ENCODE measurements at regions not wholly inside any gene's neighbourhood (a gene's known extent, or its start where the extent isn't known, plus 50 kb on each side); places are given as distances from the start of the nearest gene placed in this dataset.
A peak's percentile ranks its signal among the peaks of the same experiment; 100 is the strongest.

DNA sequence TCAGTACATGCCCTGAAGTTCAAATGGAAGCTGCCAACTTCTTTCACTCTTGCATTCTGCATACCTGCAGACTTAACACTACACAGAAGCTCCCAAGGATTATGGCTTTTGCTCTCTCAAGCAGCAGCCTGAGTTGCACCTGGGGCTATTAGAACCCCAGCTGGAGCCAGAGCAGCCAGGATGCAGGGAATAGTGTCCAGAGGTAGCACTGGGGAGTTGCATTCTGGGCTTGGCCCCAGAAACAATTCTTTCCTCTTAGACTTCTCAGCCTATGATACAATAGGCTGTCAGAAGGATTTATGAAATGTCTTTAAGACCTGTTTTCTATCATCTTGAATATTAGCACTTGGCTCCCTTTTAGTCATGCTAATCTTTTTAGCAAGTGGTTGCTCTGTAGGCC, 886.7 kb upstream of the GHITM start:
- DNase-seq (ENCODE audit: low read depth) = no peak

DNA sequence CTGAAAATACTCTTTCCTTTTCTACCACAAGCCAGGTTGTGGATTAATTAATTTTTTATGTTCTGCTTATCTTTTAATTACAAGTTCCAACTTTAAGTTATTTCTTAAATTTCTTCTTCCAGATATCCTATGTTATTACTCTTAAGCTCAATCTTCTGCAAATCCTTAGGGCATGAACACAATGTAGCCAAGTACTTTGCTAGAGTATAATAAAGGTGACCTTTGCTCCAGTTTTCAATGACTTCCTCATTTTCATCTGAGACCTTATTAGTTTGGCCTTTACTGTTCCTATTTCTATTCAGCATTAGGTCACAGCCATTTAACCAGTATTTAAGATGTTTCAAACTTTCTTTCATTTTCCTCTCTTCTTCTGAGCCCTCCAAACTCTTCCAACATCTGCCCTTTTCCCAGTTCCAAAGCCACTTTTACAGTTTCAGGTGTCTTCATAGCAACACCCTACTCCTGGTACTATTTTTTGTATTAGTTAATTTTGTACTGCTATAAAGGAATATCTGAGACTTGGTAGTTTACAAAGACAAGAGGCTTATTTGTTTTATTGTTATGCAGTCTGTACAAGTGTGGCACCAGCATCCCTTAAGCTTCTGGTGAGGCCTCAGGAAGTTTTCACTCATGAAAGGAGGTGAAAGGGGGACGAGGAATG, 886.2 kb upstream of the GHITM start:
- no peak for DNase-seq (ENCODE audit: low read depth)

DNA sequence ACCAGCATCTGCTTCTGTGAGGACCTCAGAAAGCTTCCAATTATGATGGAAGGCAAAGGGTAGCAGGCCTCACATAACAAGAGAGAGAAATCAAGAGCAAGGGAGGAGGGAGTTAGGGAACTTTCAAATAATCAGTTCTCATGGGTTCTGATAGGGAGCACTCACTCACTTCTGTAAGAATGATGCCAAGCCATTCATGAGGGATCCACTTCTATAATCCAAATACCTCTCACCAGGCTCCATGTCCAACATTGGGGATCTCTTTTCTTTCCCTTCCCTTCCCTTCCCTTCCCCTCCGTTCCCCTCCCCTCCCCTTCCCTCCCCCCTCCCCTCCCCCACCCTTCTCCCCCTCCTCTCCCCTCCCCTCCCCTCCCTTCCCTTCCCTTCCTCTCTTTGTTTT, 884.6 kb upstream of the GHITM start:
- no peak for DNase-seq (ENCODE audit: low read depth)

DNA sequence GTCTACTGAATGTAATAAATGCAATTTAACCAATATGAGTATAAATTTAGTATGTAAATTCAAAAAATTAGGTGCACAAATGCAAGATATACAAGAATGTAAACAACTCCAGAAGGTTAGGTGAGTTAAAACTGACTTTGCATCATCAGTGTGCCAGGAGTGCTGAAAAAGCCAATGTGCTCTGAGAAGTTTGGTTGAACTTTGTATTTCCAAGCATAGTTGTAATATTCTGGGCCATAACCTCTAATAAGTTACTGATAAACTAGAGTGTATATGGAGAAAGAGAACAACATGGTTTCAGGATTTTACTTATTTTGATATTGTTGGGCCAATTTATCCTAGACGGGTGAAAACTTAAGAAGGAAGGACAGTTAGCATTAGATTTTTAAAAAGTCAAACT, 876.9 kb upstream of the GHITM start:
- DNase-seq (ENCODE audit: low read depth) = no peak

DNA sequence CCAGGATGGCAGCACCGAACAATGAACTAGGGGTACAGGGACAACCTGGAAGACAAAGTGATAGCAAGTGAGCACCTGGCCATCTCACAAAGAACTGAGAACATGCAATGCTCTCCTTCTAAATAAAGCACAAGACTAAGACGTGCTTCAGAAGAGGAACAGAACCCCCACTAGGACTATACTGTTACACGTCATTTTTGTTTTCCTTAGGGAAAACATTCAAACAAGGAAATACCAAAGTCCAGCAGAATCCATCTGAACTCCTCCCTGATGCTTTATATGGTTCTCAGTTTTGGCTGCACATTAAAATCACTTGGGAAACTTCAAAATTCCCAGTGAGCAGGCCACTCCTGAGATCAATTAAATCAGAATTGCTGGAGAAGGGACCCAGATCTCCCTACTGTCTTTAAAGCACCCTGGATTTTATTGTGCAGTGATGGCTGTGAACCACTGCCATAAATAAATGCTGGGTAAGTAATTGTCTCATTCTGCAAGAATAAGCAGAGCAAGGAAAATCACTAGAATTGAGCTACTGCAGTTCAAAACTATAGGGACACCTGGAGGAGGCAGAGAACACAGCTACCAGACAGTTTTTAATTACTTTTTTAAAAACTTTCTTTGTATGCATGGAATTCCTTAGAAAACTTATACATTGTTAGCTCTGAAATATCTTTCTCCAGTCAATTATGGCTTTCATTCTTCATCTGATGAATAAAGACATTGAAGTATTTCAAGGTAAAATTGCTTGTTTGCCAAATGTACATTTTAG, 866.5 kb upstream of the GHITM start:
- DNase-seq (ENCODE audit: low read depth) = peak; percentile 50

DNA sequence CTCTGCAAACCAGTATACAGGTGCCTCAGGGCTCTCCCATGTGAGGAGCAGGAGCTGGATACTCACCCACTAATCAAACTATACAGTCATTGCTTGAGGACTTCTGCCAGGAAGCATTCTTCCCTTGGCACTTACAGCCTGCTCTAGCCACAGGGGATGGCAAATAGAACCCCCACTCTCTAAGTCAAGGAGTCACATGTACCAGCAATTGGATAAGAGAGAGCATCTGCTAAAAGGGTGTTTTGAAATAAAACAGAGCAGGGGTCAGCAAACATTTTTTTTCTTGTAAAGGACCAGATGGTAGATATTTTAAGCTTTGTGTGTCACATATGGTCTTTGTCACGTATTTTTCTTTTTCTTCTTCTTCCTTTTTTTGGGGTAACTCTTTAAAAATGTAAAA, 865.2 kb upstream of the GHITM start:
- DNase-seq (ENCODE audit: low read depth) = no peak

DNA sequence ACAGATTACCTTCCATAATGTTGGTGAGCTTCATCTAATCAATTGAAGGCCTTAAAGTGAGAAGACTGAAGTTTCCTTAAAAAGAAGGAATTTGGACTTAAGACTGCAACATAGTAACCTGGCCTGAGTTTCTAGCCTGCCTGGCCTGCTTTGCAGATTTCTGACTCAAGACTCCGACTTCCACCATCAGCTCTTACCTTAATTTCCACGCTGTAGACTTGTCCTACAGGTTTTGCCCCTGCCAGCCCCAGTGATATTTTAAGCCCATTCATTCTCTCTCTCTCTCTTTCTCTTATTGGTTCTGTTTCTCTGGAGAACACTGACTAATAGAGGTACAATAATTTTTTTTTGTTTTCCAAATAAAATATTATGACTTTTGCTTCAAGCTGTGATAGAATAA, 862.3 kb upstream of the GHITM start:
- DNase-seq (ENCODE audit: low read depth) = no peak

DNA sequence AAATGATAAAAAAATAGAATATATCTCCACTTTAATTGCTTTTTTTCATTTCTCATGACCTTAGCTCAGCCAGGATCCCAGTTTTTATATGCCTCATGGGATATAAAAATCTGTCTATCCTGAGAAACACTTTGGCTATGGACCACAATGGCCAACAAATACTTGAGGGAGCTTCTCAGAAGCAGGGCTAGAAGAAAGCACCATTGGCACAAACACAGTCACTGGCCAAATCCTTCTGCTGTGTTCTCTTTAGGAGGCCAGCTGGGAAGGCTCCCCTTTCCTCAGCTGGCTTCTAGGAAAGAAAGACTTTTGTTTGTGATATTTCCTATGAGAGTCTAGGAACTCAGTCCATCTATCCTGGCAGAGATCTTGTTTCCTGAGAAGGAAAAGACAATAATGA, 856.2 kb upstream of the GHITM start:
- no peak for DNase-seq (ENCODE audit: low read depth)

DNA sequence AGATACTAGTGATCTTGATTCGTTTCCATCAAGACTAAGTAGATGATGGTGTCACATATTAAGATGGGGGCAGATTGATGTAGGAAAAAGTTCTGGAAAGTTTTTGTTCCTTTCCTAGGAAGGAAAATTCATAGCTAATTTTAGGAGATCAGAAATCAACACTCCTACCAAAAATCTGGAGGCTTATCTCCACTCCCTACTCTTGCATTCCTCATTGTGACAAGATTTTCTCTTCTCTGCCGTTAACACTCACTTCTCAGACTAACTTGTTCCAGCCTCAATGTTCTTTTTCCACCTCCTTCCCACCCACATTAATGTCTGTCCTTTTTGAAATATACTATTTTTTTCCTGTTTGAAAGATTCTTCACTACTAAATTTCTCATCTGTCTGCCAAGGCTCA, 851.9 kb upstream of the GHITM start:
- no peak for DNase-seq (ENCODE audit: low read depth)

DNA sequence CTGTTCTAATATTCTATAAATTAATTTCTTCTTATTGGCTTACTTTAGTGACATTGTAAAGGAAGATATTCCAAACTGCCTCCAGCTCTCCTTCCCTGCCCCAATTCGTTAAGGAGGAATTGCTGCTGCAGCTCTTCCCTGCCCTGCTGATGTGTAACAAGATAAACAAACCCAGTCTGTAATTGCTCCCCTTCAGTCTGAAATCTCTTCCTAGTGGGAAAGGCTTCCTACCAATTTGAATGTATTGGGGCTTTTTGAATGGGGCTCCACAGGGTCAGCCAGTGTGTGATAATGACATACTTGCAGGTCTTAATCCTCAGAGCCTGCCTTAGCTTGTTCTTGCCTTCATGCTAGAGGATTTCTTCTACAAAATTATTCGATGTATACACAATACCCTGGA, 849.9 kb upstream of the GHITM start:
- no peak for DNase-seq (ENCODE audit: low read depth)

DNA sequence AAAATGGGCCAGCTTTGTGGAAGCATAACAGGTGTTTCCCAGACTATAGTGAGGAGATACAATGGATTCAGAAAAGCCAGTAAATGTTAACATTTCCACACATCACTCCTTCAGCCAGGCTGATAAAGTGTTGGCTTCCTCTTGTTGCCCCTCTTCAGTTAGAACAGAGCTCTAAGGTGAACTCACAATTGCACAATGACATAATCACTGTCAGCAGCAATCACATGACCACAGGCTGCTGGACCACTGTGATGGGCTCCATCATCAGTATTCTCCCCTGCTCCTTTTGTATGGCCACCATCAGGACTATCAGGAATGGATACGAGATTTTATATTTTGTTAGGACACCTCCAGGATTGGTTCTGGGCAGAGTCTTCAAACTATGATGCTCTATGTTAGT, 849.4 kb upstream of the GHITM start:
- no peak for DNase-seq (ENCODE audit: low read depth)

DNA sequence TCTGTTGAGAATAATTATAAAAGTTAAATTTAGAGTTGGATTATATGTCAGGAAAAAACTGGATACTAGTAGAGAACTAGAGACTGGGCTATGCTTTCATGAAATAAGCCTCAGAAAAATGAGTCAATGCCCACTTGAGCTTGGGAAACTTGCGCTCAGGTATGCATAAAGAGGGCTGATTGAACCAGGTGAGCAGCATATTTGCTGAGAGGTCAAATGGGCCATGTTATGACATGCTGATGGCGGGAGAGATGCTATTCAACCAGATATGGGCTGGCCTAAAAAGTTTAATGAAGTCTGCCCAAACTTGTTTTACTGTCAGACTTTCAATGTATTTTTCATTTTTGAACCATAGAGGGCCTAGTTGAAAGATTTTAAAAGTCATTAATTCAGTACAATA, 837.6 kb upstream of the GHITM start:
- DNase-seq (ENCODE audit: low read depth) = no peak

DNA sequence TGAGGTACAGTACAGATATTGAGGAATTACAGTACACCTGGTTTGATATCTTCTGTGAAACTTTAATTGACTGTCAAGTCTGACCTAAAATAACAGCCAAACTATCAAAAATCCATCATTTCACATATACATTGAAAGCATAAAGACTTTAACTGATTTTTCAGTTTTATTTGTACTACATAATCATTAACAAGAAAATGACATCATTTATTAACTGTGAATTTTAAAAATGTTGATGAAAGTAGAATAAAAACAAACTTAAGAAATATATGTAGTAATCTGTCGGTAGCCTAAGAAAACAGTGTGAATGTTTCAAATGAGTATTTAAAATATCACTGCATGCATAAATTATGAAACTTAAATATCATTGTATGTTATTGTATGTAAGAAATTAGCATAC, 836.7 kb upstream of the GHITM start:
- DNase-seq (ENCODE audit: low read depth) = no peak

DNA sequence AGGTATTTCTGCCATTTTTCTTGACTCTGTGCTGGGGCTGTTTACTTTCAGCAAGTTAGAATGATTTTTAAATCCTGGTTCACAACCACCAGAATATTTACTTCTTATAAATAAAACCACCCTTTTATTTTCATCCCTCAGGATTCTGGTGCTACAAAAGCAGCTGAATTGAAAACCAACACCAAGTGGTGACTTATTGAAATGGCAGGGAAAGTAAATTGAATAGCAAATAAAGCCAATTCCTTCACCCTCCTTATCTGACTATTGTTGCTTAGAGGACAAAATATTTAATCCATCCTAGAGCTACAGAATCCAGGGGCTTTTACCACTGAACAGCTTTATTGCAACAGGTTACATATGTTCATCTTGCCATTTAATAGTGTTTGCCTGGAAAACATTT, 828.6 kb upstream of the GHITM start:
- DNase-seq (ENCODE audit: low read depth) = no peak

DNA sequence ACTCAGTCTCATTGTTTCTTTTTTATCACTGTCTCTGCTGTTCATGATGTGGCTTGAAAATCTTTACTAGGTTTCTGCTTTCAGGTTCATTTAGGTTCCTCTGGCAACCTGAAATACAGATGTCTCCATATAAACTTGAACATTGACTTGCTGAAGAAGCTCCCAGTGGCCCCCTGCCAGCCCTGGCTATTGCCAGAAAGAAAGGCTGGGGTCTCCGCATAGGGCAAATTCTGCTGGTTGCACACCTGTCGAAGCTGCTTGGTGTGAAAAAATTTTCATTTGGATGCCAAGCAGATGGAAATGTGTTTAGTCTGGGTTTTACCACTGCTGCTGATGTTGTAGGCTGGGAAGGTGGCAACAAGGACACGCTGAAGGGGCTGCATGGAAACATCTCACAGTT, 826.7 kb upstream of the GHITM start:
- no peak for DNase-seq (ENCODE audit: low read depth)

DNA sequence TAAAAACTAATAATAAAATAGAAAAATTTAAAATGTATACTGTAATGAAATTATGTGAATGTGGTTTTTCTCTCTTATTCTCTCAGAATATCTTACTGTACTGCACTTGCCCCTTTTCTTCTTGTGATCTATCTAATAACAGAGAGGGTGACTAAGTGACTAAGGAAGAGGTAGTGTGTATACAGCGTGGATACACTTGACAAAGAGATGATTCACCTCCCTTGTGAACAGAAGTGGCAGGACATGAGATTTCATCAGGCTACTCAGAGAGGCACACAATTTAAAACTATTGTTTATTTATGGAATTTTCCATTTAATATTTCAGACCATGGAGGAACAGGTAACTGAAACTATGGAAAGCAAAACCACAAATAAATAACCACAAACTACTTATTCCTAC, 806.6 kb upstream of the GHITM start:
- no peak for DNase-seq (ENCODE audit: low read depth)

DNA sequence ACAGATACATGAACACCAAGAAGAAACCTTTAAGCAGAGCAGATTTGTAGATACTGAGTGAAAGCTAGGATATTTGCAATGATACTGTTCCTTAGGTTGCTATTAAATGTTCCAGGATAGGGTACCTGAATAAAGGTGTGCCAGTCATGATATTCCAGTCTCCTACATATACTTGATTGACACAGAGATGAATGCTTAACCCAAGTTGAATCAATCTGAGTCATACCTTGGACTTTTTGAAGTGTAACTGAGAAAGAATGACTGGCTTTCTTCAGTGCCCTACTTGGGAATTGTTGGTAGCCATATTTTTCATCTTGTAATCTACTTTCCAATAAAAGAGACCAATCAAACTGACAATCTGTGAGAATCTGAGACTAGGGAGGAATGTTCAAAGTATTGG, 805.7 kb upstream of the GHITM start:
- DNase-seq (ENCODE audit: low read depth) = no peak

DNA sequence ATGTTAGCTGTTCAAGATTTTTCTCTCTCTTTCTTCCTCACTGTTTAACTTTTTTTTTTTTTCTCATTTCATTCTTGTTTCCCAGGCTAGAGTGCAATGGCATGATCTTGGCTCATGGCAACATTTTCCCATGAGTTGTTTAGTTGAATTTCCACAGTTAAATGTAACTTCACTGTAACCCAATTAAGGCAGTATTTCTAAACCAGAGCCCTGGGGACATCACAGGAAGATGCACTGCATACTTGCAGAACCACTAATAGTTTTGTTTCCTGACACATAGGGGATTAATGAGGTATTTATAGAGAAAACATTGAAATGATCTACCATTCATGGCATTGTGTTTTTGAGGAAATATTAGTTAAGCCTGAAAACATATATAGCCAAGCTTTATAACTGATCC, 795.6 kb upstream of the GHITM start:
- DNase-seq (ENCODE audit: low read depth) = peak; percentile 49

DNA sequence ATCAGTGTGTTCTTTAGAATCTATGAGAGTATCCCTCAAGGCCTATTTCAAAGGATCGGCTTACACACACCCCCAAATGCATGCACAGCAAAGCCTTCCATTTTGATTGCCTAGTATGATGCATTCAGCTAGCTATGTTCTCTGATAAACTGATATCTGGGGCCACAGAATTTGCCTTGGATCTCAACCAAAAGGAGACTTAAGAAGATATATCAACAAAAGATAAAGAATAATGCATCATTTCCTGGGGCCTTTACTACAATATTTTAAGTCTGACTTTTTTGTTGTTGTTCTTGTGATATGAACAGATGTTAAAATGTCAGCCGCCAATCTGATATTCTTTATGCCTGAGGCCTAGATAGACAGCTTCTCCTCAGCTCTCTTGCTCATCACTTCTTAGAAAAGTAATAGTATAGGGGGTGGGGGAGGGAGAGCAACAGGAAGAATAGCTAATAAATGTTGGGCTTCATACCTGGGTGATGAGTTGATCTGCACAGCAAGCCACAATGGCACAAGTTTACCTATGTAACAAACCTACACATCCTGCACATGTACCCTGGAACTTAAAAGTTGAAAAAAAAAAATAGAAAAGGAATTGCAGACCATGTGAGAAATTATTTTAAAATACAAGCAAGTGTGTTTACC, 792.9 kb upstream of the GHITM start:
- DNase-seq (ENCODE audit: low read depth) = no peak

DNA sequence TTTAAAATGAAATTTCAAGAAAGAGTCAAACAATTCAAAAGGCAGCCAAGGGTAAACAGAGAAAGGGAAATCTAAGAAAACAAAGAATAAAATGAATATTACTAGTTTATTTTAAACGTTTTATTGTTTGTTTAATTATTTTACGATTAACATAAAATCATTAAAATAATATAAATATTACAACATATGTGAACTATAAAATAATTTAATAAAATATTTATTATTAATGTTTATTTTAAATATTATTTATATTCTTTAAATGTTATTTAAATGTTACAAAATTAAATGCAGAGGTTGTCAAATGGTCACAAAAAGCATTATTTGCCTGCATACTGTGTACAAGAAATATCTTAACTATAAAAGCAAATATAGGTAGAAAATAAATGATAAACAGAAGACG, 786.7 kb upstream of the GHITM start:
- DNase-seq (ENCODE audit: low read depth) = no peak

DNA sequence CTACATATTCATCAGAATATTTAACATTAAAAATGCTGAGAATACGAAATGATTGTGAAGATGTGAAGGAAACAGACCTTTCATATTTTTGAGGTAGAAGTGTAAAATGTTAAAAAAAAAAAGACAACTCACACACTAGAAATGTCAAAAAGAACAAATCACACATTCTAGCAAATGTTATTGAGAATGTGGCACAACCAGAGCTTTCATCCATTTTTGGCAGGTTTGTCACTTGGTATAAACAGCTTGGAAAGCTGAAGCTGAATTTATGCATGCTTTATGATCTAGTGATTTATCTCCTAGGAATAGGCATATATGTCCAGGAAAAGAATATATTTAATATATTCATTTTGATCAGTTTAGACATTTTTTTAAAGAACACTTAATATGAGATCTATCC, 784.9 kb upstream of the GHITM start:
- DNase-seq (ENCODE audit: low read depth) = no peak

DNA sequence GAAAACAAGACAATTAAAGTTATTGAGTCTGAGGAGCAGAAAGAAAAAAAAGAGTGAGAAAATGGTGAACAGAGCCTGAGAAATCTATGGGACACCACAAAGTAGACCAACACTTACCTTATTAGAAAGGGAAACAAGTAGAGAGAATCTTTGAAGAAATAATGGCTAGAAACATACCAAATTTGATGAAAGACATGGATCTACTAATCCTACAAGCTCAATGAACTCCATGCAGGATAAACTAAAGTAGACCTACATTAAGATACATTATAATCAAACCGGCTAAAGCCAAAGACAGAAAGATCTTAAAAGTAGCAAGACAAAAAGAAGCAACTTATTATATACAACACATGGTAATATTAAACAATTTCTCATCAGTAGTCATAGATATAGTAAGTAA, 782.3 kb upstream of the GHITM start:
- no peak for DNase-seq (ENCODE audit: low read depth)

DNA sequence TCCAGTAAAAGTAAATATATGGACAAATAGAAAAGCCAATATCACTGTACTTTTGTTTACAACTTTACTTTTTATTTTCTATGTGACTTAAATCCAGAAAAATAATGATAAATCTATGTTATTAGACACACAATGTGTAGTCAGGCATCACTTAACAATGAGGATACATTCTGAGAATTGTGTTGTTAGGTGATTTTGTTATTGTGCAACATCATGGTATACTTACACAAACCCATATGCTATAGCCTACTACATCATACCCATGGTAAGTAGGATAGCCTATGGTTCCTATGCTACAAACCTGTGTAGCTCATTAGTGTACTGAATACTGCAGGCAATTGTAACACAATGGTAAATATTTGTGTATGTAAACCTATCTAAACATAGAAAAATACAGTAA, 781.7 kb upstream of the GHITM start:
- no peak for DNase-seq (ENCODE audit: low read depth)

DNA sequence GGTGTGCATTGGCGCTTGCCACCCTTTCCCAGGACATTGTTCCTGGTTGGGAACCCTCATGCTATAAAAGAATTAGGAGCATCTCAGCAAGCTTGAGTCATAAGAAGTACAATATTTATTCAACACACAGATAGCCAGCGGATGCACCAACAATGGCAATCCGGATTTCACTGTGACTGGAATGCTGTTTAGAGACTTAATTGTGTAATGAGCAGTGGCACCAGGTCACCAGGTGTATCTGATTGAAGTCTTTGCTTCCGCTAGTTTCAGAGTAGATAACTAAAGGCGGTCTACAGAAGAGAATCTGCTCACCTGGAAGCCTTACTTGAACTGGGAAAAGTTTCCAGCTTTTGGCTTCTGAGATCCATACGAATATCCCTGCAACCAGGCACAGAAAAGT, 772.3 kb upstream of the GHITM start:
- no peak for DNase-seq (ENCODE audit: low read depth)
